ENCODE measurements at regions not wholly inside any gene's neighbourhood (a gene's known extent, or its start where the extent isn't known, plus 50 kb on each side); places are given as distances from the start of the nearest gene placed in this dataset.

GRCh38 chr2:196224756-196225155 is 53.4 kb upstream of the STK17B start:
- no peak for DNase-seq (ENCODE audit: low read depth, low spot score)
- Histone ChIP-seq H3K27ac (ENCODE audit: low read length) (no peak overlapping the region), H3K9me3 (ENCODE audit: control insufficient read depth, insufficient read depth, low read length) (no peaks in the 10 kb centered on the region), H3K4me3 (ENCODE audit: low read length) (no peak overlapping the region), H3K36me3 (ENCODE audit: control insufficient read depth, insufficient read depth, low read length) (no peaks in the 10 kb centered on the region), H3K27me3 (ENCODE audit: control insufficient read depth, insufficient read depth, low read length) (no peaks in the 10 kb centered on the region), H3K4me1 (ENCODE audit: control insufficient read depth, insufficient read depth, low read length) (no peaks in the 10 kb centered on the region)
- no CpG with 5 or more reads among the region's 3 CpGs for WGBS (ENCODE audit: insufficient coverage, insufficient read length)

GRCh38 chr2:196225213-196225612 is 53.8 kb upstream of the STK17B start:
- Histone ChIP-seq H3K27me3 (ENCODE audit: control insufficient read depth, insufficient read depth, low read length) (no peaks in the 10 kb centered on the region), H3K36me3 (ENCODE audit: control insufficient read depth, insufficient read depth, low read length) (no peaks in the 10 kb centered on the region), H3K27ac (ENCODE audit: low read length) (no peak overlapping the region), H3K9me3 (ENCODE audit: control insufficient read depth, insufficient read depth, low read length) (no peaks in the 10 kb centered on the region), H3K4me1 (ENCODE audit: control insufficient read depth, insufficient read depth, low read length) (no peaks in the 10 kb centered on the region), H3K4me3 (ENCODE audit: low read length) (no peak overlapping the region)
- no peak for DNase-seq (ENCODE audit: low read depth, low spot score)
- no CpG with 5 or more reads among the region's 1 CpG for WGBS (ENCODE audit: insufficient coverage, insufficient read length)

GRCh38 chr2:196226058-196226706 is 54.8 kb upstream of the STK17B start:
- Histone ChIP-seq H3K36me3 (ENCODE audit: control insufficient read depth, insufficient read depth, low read length) (no peaks in the 10 kb centered on the region), H3K27ac (ENCODE audit: low read length) (no peak overlapping the region), H3K27me3 (ENCODE audit: control insufficient read depth, insufficient read depth, low read length) (no peaks in the 10 kb centered on the region), H3K4me1 (ENCODE audit: control insufficient read depth, insufficient read depth, low read length) (no peaks in the 10 kb centered on the region), H3K9me3 (ENCODE audit: control insufficient read depth, insufficient read depth, low read length) (no peaks in the 10 kb centered on the region), H3K4me3 (ENCODE audit: low read length) (no peak overlapping the region)
- DNase-seq (ENCODE audit: low read depth, low spot score) = no peak

- H3K27me3 ChIP-seq (ENCODE audit: control insufficient read depth, insufficient read depth, low read length) = no peaks in the 10 kb centered on the region
- no peaks in the 10 kb centered on the region for H3K4me1 ChIP-seq (ENCODE audit: control insufficient read depth, insufficient read depth, low read length)
- no peaks in the 10 kb centered on the region for H3K9me3 ChIP-seq (ENCODE audit: control insufficient read depth, insufficient read depth, low read length)
- H3K4me3 ChIP-seq (ENCODE audit: low read length) = no peak overlapping the region
- no peak overlapping the region for H3K27ac ChIP-seq (ENCODE audit: low read length)
- no peaks in the 10 kb centered on the region for H3K36me3 ChIP-seq (ENCODE audit: control insufficient read depth, insufficient read depth, low read length)
- no peak for DNase-seq (ENCODE audit: low read depth, low spot score)
- no CpG with 5 or more reads among the region's 1 CpG for WGBS (ENCODE audit: insufficient coverage, insufficient read length)
Measured at GRCh38 chr2:196226707-196227065, 55.3 kb upstream of the STK17B start.

- Histone ChIP-seq H3K4me3 (ENCODE audit: low read length) (no peak overlapping the region), H3K27ac (ENCODE audit: low read length) (no peak overlapping the region), H3K9me3 (ENCODE audit: control insufficient read depth, insufficient read depth, low read length) (no peaks in the 10 kb centered on the region), H3K36me3 (ENCODE audit: control insufficient read depth, insufficient read depth, low read length) (no peaks in the 10 kb centered on the region), H3K27me3 (ENCODE audit: control insufficient read depth, insufficient read depth, low read length) (no peaks in the 10 kb centered on the region), H3K4me1 (ENCODE audit: control insufficient read depth, insufficient read depth, low read length) (no peaks in the 10 kb centered on the region)
- no peak for DNase-seq (ENCODE audit: low read depth, low spot score)
- WGBS (ENCODE audit: insufficient coverage, insufficient read length) = no CpG with 5 or more reads among the region's 3 CpGs
Measured at GRCh38 chr2:196229013-196229412, 57.6 kb upstream of the STK17B start.

DNA sequence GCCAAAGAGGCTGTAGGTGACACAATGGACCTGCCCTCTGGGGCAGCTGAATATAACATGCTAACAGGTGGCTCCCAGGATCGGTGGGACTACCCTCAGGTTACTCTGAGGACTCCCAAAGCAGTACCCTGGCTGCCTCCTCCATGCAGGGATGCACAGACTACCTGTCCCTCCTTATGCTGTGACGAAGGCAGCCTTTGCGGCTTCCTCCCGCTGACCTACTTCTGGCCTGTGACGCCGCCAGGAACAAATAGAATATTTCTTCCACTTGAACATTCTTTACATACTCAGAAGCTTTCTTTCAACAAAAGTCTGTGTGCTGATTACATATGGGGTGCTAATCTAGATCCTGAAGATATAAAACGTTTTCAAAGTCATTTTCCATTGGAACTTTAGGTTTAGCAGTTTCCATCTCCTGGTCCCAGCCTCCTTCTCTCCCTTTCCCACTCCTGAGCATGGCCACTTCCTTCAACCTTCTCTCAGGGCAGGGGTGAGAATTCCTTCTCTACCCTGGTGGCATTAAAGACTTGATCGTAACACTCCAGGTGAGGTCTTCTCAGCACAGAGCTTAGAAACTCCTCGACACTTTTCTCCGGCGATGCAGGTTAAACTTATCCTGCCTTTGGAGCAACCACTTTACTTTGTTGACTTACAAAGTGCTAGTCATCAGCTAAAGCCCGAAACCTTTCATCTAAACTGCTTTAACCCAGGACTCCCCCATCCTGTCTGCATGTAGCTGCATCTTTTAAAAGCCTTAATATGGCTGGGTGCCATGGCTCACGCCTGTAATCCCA is 58.9 kb upstream of the STK17B start:
- no peaks in the 10 kb centered on the region for H3K9me3 ChIP-seq (ENCODE audit: control insufficient read depth, insufficient read depth, low read length)
- H3K27me3 ChIP-seq (ENCODE audit: control insufficient read depth, insufficient read depth, low read length) = no peaks in the 10 kb centered on the region
- no peak overlapping the region for H3K4me3 ChIP-seq (ENCODE audit: low read length)
- H3K4me1 ChIP-seq (ENCODE audit: control insufficient read depth, insufficient read depth, low read length) = no peaks in the 10 kb centered on the region
- no peak overlapping the region for H3K27ac ChIP-seq (ENCODE audit: low read length)
- H3K36me3 ChIP-seq (ENCODE audit: control insufficient read depth, insufficient read depth, low read length) = no peaks in the 10 kb centered on the region
- WGBS (ENCODE audit: insufficient coverage, insufficient read length) = no CpG with 5 or more reads among the region's 13 CpGs
- no peak for DNase-seq (ENCODE audit: low read depth, low spot score)

DNA sequence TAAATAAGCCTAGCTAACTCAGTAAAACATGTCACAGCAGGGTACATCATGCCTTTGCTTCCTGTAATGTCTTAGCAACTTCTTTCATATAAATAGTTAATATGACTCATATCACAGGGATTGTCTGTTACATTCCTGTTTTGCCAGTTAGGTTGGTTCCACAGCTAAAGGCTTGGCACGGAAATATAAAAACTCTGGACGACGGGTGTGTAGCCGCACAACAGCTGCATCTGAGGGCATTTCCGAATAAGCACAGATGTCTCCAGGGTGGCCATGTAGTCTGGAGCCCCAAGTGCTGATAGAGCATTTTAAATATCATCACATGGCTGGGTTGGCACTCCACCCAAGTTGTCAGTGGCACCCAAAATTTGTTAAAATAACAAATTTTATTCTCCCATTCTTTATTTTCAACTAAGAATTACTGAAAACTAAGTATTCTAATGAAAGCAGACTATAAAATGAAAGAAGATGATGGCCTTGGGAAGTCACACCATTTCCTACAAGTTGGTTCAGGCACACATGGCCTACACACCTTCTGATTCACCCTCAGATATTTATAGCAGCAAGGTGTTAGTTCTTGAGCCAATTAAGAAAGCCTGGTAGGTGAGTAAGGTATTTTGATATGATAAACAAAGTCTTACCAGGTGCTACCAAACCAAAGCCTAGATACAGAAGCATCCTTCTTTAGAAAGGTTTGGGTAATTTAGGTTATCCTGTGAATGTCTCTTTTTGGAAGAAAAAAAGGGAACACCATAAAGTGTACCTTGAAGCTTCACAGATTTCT is 61.8 kb upstream of the STK17B start:
- Histone ChIP-seq H3K36me3 (ENCODE audit: control insufficient read depth, insufficient read depth, low read length) (no peaks in the 10 kb centered on the region), H3K9me3 (ENCODE audit: control insufficient read depth, insufficient read depth, low read length) (no peaks in the 10 kb centered on the region), H3K27me3 (ENCODE audit: control insufficient read depth, insufficient read depth, low read length) (no peaks in the 10 kb centered on the region), H3K4me3 (ENCODE audit: low read length) (no peak overlapping the region), H3K27ac (ENCODE audit: low read length) (no peak overlapping the region), H3K4me1 (ENCODE audit: control insufficient read depth, insufficient read depth, low read length) (no peaks in the 10 kb centered on the region)
- no peak for DNase-seq (ENCODE audit: low read depth, low spot score)
- WGBS (ENCODE audit: insufficient coverage, insufficient read length) = no CpG with 5 or more reads among the region's 5 CpGs

DNA sequence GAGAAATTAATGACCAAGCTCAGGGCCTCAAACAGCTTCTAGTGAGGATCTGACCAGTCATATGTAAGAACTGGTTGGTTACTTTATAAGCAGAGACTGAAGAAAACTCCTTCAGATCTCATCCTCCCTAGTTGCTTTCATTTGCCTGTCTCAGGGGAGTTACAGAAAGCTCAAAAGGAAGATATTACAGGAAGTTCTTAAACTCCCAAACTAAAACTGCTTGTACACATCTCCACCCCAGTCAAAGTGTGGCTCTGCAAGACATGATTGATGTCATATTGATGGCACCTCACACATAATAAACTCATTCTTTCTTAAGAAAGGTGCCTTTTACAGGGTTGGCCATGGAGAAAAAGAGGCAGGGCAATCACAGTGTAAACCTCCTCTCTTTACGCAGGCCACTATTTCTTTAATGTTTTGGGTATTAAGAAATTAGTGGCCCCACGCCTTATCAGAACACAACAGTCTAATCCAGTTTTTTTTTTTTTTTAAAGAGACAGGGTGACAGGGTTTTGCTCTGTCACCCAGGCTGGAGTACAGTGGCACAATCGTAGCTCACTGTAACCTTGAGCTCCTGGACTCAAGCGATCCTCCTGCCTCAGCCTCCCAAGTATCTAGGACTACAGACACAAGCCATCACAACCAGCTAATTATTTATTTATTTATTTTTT is 62.6 kb upstream of the STK17B start:
- Histone ChIP-seq H3K9me3 (ENCODE audit: control insufficient read depth, insufficient read depth, low read length) (no peaks in the 10 kb centered on the region), H3K27ac (ENCODE audit: low read length) (no peak overlapping the region), H3K4me3 (ENCODE audit: low read length) (no peak overlapping the region), H3K36me3 (ENCODE audit: control insufficient read depth, insufficient read depth, low read length) (no peaks in the 10 kb centered on the region), H3K27me3 (ENCODE audit: control insufficient read depth, insufficient read depth, low read length) (no peaks in the 10 kb centered on the region), H3K4me1 (ENCODE audit: control insufficient read depth, insufficient read depth, low read length) (no peaks in the 10 kb centered on the region)
- WGBS (ENCODE audit: insufficient coverage, insufficient read length) = no CpG with 5 or more reads among the region's 4 CpGs
- DNase-seq (ENCODE audit: low read depth, low spot score) = no peak

- Histone ChIP-seq H3K9me3 (ENCODE audit: control insufficient read depth, insufficient read depth, low read length) (no peaks in the 10 kb centered on the region), H3K4me1 (ENCODE audit: control insufficient read depth, insufficient read depth, low read length) (no peaks in the 10 kb centered on the region), H3K27me3 (ENCODE audit: control insufficient read depth, insufficient read depth, low read length) (no peaks in the 10 kb centered on the region), H3K27ac (ENCODE audit: low read length) (no peak overlapping the region), H3K4me3 (ENCODE audit: low read length) (no peak overlapping the region), H3K36me3 (ENCODE audit: control insufficient read depth, insufficient read depth, low read length) (no peaks in the 10 kb centered on the region)
- DNase-seq (ENCODE audit: low read depth, low spot score) = no peak
- no CpG with 5 or more reads among the region's 4 CpGs for WGBS (ENCODE audit: insufficient coverage, insufficient read length)
Measured at GRCh38 chr2:196234672-196235071, 63.3 kb upstream of the STK17B start.

DNA sequence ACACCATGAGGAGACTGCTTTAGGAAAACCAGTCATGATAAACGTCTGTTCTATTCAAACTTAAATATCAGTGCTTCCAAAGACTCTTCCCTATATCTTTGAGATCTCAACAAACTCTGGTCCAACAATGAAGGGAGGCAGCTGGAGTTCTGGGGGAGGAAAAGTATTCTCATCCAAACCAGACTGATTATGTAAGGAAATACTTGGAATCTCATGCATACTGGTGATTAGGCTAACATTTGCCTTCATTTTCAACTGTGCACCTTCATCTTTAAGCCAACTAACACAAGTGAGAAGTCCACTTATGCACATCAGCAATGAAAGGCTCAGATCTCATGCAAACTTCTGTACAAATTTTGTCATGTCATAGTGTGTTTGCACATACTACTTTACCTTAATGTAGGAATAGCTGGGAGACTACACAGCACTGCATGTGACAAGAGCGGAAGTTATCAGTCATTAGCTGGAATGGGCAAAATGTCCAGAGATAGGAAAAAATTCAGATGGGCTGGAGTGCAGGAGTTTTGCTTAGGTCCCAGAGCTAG is 67.5 kb upstream of the STK17B start:
- Histone ChIP-seq H3K36me3 (ENCODE audit: control insufficient read depth, insufficient read depth, low read length) (no peaks in the 10 kb centered on the region), H3K27me3 (ENCODE audit: control insufficient read depth, insufficient read depth, low read length) (no peaks in the 10 kb centered on the region), H3K27ac (ENCODE audit: low read length) (no peak overlapping the region), H3K4me3 (ENCODE audit: low read length) (no peak overlapping the region), H3K9me3 (ENCODE audit: control insufficient read depth, insufficient read depth, low read length) (no peaks in the 10 kb centered on the region), H3K4me1 (ENCODE audit: control insufficient read depth, insufficient read depth, low read length) (no peaks in the 10 kb centered on the region)
- WGBS (ENCODE audit: insufficient coverage, insufficient read length) = no CpG with 5 or more reads among the region's 2 CpGs
- no peak for DNase-seq (ENCODE audit: low read depth, low spot score)

Measured in iPS DF 6.9 (cell line).